Neural progenitor cell (in vitro differentiated cells): ENCODE measurements at regions not wholly inside any gene's neighbourhood (a gene's known extent, or its start where the extent isn't known, plus 50 kb on each side); places are given as distances from the start of the nearest gene placed in this dataset.

ENCODE experiments used
- DNase-seq: peaks from one replicate; pipeline ENCODE4 v3.0.0-alpha.2; 2016; ENCODE audit warnings: low spot score
- H2AFZ ChIP-seq: fragments of 200-600 bp; sonication (generic); replicated peaks from 2 replicates; pipeline ENCODE4 v1.6.1; 2016; ENCODE audit warnings: antibody characterized with exemption
- H3F3A ChIP-seq: fragments of 200-600 bp; sonication (generic); 2 replicates; pipeline ENCODE4 v1.6.1; 2016; ENCODE audit warnings: antibody characterized with exemption, low read depth
- H3K27ac ChIP-seq: fragments of 200-600 bp; sonication (generic); 2 replicates; pipeline ENCODE4 v1.5.1; 2016; ENCODE audit warnings: mild to moderate bottlenecking
- H3K27me3 ChIP-seq: fragments of 200-600 bp; sonication (generic); 2 replicates; pipeline ENCODE4 v1.6.1; 2016; ENCODE audit warnings: mild to moderate bottlenecking, moderate library complexity
- H3K36me3 ChIP-seq: fragments of 200-600 bp; sonication (generic); 2 replicates; pipeline ENCODE4 v1.5.1; 2016
- H3K4me1 ChIP-seq: fragments of 200-600 bp; sonication (generic); 2 replicates; pipeline ENCODE4 v1.6.1; 2016; ENCODE audit warnings: mixed run types
- H3K4me2 ChIP-seq: fragments of 200-600 bp; sonication (generic); 2 replicates; pipeline ENCODE4 v1.6.1; 2016
- H3K4me3 ChIP-seq: fragments of 200-600 bp; sonication (generic); 2 replicates; pipeline ENCODE4 v1.5.1; 2016
- H3K79me2 ChIP-seq: fragments of 200-600 bp; sonication (generic); 2 replicates; pipeline ENCODE4 v1.6.1; 2016; ENCODE audit warnings: low read depth
- H3K9ac ChIP-seq: fragments of 200-600 bp; sonication (generic); 2 replicates; pipeline ENCODE4 v1.6.1; 2016
- H3K9me3 ChIP-seq: fragments of 200-600 bp; sonication (generic); 2 replicates; pipeline ENCODE4 v1.5.1; 2016; ENCODE audit warnings: low read depth
- H4K20me1 ChIP-seq: fragments of 200-600 bp; sonication (generic); 2 replicates; pipeline ENCODE4 v1.6.1; 2016; ENCODE audit warnings: low read depth
- H3K27ac Mint-ChIP-seq: 3 replicates; pipeline ENCODE4 v1.8.0; 2021; ENCODE audit warnings: mixed read lengths
- H3K27me3 Mint-ChIP-seq: 2 replicates; pipeline ENCODE4 v1.8.0; 2022; ENCODE audit warnings: low read depth, mild to moderate bottlenecking, inconsistent platforms, moderate library complexity, mixed read lengths; ENCODE audit not compliant: insufficient read depth
- H3K36me3 Mint-ChIP-seq: 3 replicates; pipeline ENCODE4 v1.8.0; 2021; ENCODE audit warnings: mixed read lengths
- H3K4me1 Mint-ChIP-seq: 3 replicates; pipeline ENCODE4 v1.8.0; 2021; ENCODE audit warnings: mixed read lengths
- H3K4me3 Mint-ChIP-seq: 3 replicates; pipeline ENCODE4 v1.8.0; 2021; ENCODE audit warnings: mild to moderate bottlenecking, moderate library complexity, mixed read lengths
- H3K9me3 Mint-ChIP-seq: 3 replicates; pipeline ENCODE4 v1.8.0; 2020; ENCODE audit warnings: mixed read lengths
- EZH2 ChIP-seq: fragments of 200-600 bp; sonication (generic); IDR thresholded peaks from 2 replicates; pipeline ENCODE4 v1.6.1; 2017; ENCODE audit warnings: antibody characterized with exemption, mild to moderate bottlenecking, moderate library complexity
- EZH2phosphoT487 ChIP-seq: fragments of 200-600 bp; sonication (generic); IDR thresholded peaks from 2 replicates; pipeline ENCODE4 v1.6.1; 2017; ENCODE audit warnings: antibody characterized with exemption
- TF ChIP-seq, protein P1 (sequence below): fragments of 200-600 bp; sonication (generic); IDR thresholded peaks from 2 replicates; pipeline ENCODE4 v1.5.1; 2017; ENCODE audit warnings: antibody characterized with exemption, mild to moderate bottlenecking

- Histone ChIP-seq H3K9me3 (no peaks in the 10 kb centered on the region), H3K27ac (no peak overlapping the region), H3F3A (no peaks in the 10 kb centered on the region), H3K79me2 (no peaks in the 10 kb centered on the region), H2AFZ (no peak overlapping the region), H3K4me2 (no peak overlapping the region), H4K20me1 (no peaks in the 10 kb centered on the region), H3K4me3 (no peak overlapping the region), H3K27me3 (no peaks in the 10 kb centered on the region), H3K36me3 (no peaks in the 10 kb centered on the region), H3K4me1 (no peaks in the 10 kb centered on the region), H3K9ac (no peak overlapping the region)
- Mint-ChIP-seq H3K27me3 (no peaks in the 10 kb centered on the region), H3K4me1 (no peaks in the 10 kb centered on the region), H3K4me3 (no peak overlapping the region), H3K9me3 (no peaks in the 10 kb centered on the region), H3K27ac (no peak overlapping the region), H3K36me3 (no peaks in the 10 kb centered on the region)
- no peak for DNase-seq
- TF ChIP-seq, protein P1, sequence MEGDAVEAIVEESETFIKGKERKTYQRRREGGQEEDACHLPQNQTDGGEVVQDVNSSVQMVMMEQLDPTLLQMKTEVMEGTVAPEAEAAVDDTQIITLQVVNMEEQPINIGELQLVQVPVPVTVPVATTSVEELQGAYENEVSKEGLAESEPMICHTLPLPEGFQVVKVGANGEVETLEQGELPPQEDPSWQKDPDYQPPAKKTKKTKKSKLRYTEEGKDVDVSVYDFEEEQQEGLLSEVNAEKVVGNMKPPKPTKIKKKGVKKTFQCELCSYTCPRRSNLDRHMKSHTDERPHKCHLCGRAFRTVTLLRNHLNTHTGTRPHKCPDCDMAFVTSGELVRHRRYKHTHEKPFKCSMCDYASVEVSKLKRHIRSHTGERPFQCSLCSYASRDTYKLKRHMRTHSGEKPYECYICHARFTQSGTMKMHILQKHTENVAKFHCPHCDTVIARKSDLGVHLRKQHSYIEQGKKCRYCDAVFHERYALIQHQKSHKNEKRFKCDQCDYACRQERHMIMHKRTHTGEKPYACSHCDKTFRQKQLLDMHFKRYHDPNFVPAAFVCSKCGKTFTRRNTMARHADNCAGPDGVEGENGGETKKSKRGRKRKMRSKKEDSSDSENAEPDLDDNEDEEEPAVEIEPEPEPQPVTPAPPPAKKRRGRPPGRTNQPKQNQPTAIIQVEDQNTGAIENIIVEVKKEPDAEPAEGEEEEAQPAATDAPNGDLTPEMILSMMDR = no peak
- no peak for TF ChIP-seq EZH2phosphoT487
- no peak for TF ChIP-seq EZH2
These were observed 260.5 kb upstream of the ZPLD1 start for GRCh38 chr3:102174312-102174712.

DNA sequence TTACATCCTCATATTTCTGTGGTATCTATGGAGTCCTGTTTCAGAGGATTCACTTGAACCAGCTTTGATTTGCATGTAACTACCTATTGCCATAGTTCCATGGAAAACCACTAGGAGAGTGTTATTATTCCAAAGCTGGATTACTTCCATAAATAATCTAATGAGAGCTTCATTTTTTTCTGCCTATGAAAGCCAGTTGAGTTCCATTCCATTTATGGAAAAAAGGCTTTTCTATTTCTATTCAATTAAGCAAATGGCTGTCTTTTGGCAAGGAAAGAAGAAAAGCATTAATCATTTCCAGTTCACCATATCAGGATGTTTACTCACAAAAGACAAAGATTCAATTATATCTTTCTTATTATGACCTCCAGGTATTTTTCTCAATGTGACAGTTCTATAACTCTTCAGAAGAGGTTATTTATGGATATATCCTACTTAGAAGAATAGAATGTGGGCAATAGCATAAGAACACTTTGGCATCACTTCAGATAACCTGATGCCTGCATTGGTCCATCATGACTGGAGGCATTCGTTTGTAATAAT, 259.9 kb upstream of the ZPLD1 start:
- H3K9ac ChIP-seq = no peak overlapping the region
- no peaks in the 10 kb centered on the region for H3K4me1 ChIP-seq

DNA sequence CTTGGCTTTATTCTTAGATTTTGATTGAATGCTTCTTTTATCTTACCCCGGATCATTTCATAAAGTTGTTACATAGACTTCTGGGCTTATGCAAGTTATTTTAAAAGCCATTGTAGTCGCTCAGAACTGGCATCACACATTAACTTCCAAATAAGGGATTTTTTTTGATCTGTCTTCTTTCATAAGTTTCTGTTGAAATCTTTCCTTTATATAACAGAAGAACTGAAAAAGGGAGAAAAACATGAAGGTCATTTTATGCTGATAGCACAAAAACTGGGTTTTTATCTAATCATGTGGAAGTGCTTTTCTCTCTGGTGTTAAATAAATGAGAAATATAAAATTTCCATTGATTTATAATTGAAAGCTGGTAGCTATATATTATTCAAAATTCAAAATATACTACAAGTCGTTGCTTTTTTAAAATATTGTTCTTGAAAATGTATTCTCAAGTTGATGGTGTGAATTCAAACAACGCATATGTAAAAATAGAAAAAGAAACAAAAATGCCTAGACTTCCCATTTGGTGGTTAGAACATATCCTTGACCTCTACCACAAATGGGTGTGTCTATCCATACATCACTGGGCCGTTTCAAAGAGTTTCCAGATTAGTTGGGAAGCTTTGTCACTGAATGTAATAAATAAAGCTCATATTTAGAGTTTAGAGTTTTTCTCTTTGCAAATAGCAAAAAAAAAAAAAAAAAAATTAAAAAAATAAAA, 258.3 kb upstream of the ZPLD1 start:
- H2AFZ ChIP-seq = no peak overlapping the region
- TF ChIP-seq, protein P1 = no peak
- TF ChIP-seq EZH2 (no peak), EZH2phosphoT487 (no peak)
- no peak overlapping the region for H3K4me3 Mint-ChIP-seq
- H4K20me1 ChIP-seq = no peaks in the 10 kb centered on the region
- no peaks in the 10 kb centered on the region for H3K27me3 ChIP-seq
- H3K9ac ChIP-seq = no peak overlapping the region
- no peak overlapping the region for H3K4me3 ChIP-seq
- no peaks in the 10 kb centered on the region for H3K4me1 Mint-ChIP-seq
- no peak for DNase-seq
- H3K36me3 ChIP-seq = no peaks in the 10 kb centered on the region
- H3K79me2 ChIP-seq = no peaks in the 10 kb centered on the region
- H3K27me3 Mint-ChIP-seq = no peaks in the 10 kb centered on the region
- H3K9me3 ChIP-seq = no peaks in the 10 kb centered on the region
- no peak overlapping the region for H3K4me2 ChIP-seq
- no peak overlapping the region for H3K27ac Mint-ChIP-seq
- H3K9me3 Mint-ChIP-seq = no peaks in the 10 kb centered on the region
- H3F3A ChIP-seq = no peaks in the 10 kb centered on the region
- H3K4me1 ChIP-seq = peaks cover 2% of the 10 kb centered on the region
- no peak overlapping the region for H3K27ac ChIP-seq
- no peaks in the 10 kb centered on the region for H3K36me3 Mint-ChIP-seq

More for the DNA sequence above, 259.9 kb upstream of the ZPLD1 start:
- no peak for DNase-seq
- Histone ChIP-seq H3K9me3 (no peaks in the 10 kb centered on the region), H3K36me3 (no peaks in the 10 kb centered on the region), H3K4me3 (no peak overlapping the region), H3K27ac (no peak overlapping the region), H2AFZ (no peak overlapping the region), H4K20me1 (no peaks in the 10 kb centered on the region), H3F3A (no peaks in the 10 kb centered on the region), H3K79me2 (no peaks in the 10 kb centered on the region), H3K27me3 (no peaks in the 10 kb centered on the region), H3K4me2 (no peak overlapping the region)
- Mint-ChIP-seq H3K27ac (no peak overlapping the region), H3K4me3 (no peak overlapping the region), H3K36me3 (no peaks in the 10 kb centered on the region), H3K4me1 (no peaks in the 10 kb centered on the region), H3K9me3 (no peaks in the 10 kb centered on the region), H3K27me3 (no peaks in the 10 kb centered on the region)
- TF ChIP-seq EZH2phosphoT487 (no peak), EZH2 (no peak)
- TF ChIP-seq, protein P1 = no peak
